GM18502 (cell line): ENCODE measurements at regions not wholly inside any gene's neighbourhood (a gene's known extent, or its start where the extent isn't known, plus 50 kb on each side); places are given as distances from the start of the nearest gene placed in this dataset.

ENCODE experiments used
- ATAC-seq: cut with Tn5 transposase; IDR thresholded peaks from one replicate; pipeline ENCODE4 v1.9.1; 2021; ENCODE audit warnings: mild to moderate bottlenecking; ENCODE audit not compliant: unreplicated experiment, poor library complexity

GRCh38 chr18:65942854-65943253 lies 192.0 kb downstream of the CDH7 start:
- ATAC-seq, result no peak

GRCh38 chr18:65942104-65942503 lies 191.3 kb downstream of the CDH7 start:
- no peak for ATAC-seq

- no peak for ATAC-seq
Measured at GRCh38 chr18:65941482-65941881, 190.7 kb downstream of the CDH7 start.
